ENCODE measurements at regions not wholly inside any gene's neighbourhood (a gene's known extent, or its start where the extent isn't known, plus 50 kb on each side); places are given as distances from the start of the nearest gene placed in this dataset.

GRCh38 chr14:97785495-97785894, 988.3 kb downstream of the VRK1 start:
- no peak overlapping the region for H3K9ac ChIP-seq (ENCODE audit: low read depth in 1 of 3, low read length in 3 of 3)
- no peaks in the 10 kb centered on the region for H3K9me3 ChIP-seq (ENCODE audit: control insufficient read depth in 3 of 3, low read length in 3 of 3)
- H3K4me1 ChIP-seq (ENCODE audit: control insufficient read depth in 3 of 3, insufficient read depth in 3 of 3, low read length in 3 of 3) = no peaks in the 10 kb centered on the region
- no peaks in the 10 kb centered on the region for H3K27me3 ChIP-seq (ENCODE audit: control insufficient read depth in 3 of 3, insufficient read depth in 3 of 3, low read length in 3 of 3)
- no peak overlapping the region for H3K4me3 ChIP-seq (ENCODE audit: low read length in 3 of 3)
- H3K36me3 ChIP-seq (ENCODE audit: control insufficient read depth in 3 of 3, insufficient read depth in 3 of 3, low read length in 3 of 3) = no peaks in the 10 kb centered on the region
- H3K27ac ChIP-seq (ENCODE audit: low read depth, low read length) = no peak overlapping the region

- Histone ChIP-seq H3K27ac (ENCODE audit: low read depth, low read length) (no peak overlapping the region), H3K9ac (ENCODE audit: low read depth in 1 of 3, low read length in 3 of 3) (no peak overlapping the region), H3K4me3 (ENCODE audit: low read length in 3 of 3) (no peak overlapping the region), H3K4me1 (ENCODE audit: control insufficient read depth in 3 of 3, insufficient read depth in 3 of 3, low read length in 3 of 3) (no peaks in the 10 kb centered on the region), H3K27me3 (ENCODE audit: control insufficient read depth in 3 of 3, insufficient read depth in 3 of 3, low read length in 3 of 3) (no peaks in the 10 kb centered on the region), H3K9me3 (ENCODE audit: control insufficient read depth in 3 of 3, low read length in 3 of 3) (no peaks in the 10 kb centered on the region), H3K36me3 (ENCODE audit: control insufficient read depth in 3 of 3, insufficient read depth in 3 of 3, low read length in 3 of 3) (no peaks in the 10 kb centered on the region)
Observed at GRCh38 chr14:97788364-97788763, 991.2 kb downstream of the VRK1 start.

GRCh38 chr14:97788846-97789526, 991.8 kb downstream of the VRK1 start:
- H3K4me1 ChIP-seq (ENCODE audit: control insufficient read depth in 3 of 3, insufficient read depth in 3 of 3, low read length in 3 of 3) = no peaks in the 10 kb centered on the region
- no peak overlapping the region for H3K4me3 ChIP-seq (ENCODE audit: low read length in 3 of 3)
- no peaks in the 10 kb centered on the region for H3K9me3 ChIP-seq (ENCODE audit: control insufficient read depth in 3 of 3, low read length in 3 of 3)
- no peaks in the 10 kb centered on the region for H3K36me3 ChIP-seq (ENCODE audit: control insufficient read depth in 3 of 3, insufficient read depth in 3 of 3, low read length in 3 of 3)
- H3K9ac ChIP-seq (ENCODE audit: low read depth in 1 of 3, low read length in 3 of 3) = no peak overlapping the region
- no peak overlapping the region for H3K27ac ChIP-seq (ENCODE audit: low read depth, low read length)
- no peaks in the 10 kb centered on the region for H3K27me3 ChIP-seq (ENCODE audit: control insufficient read depth in 3 of 3, insufficient read depth in 3 of 3, low read length in 3 of 3)

GRCh38 chr14:97791072-97791471, 993.9 kb downstream of the VRK1 start:
- Histone ChIP-seq H3K27me3 (ENCODE audit: control insufficient read depth in 3 of 3, insufficient read depth in 3 of 3, low read length in 3 of 3) (no peaks in the 10 kb centered on the region), H3K36me3 (ENCODE audit: control insufficient read depth in 3 of 3, insufficient read depth in 3 of 3, low read length in 3 of 3) (no peaks in the 10 kb centered on the region), H3K9me3 (ENCODE audit: control insufficient read depth in 3 of 3, low read length in 3 of 3) (no peaks in the 10 kb centered on the region), H3K9ac (ENCODE audit: low read depth in 1 of 3, low read length in 3 of 3) (no peak overlapping the region), H3K27ac (ENCODE audit: low read depth, low read length) (no peak overlapping the region), H3K4me1 (ENCODE audit: control insufficient read depth in 3 of 3, insufficient read depth in 3 of 3, low read length in 3 of 3) (no peaks in the 10 kb centered on the region), H3K4me3 (ENCODE audit: low read length in 3 of 3) (no peak overlapping the region)

- Histone ChIP-seq H3K9ac (ENCODE audit: low read depth in 1 of 3, low read length in 3 of 3) (no peak overlapping the region), H3K36me3 (ENCODE audit: control insufficient read depth in 3 of 3, insufficient read depth in 3 of 3, low read length in 3 of 3) (no peaks in the 10 kb centered on the region), H3K27ac (ENCODE audit: low read depth, low read length) (no peak overlapping the region), H3K9me3 (ENCODE audit: control insufficient read depth in 3 of 3, low read length in 3 of 3) (no peaks in the 10 kb centered on the region), H3K27me3 (ENCODE audit: control insufficient read depth in 3 of 3, insufficient read depth in 3 of 3, low read length in 3 of 3) (no peaks in the 10 kb centered on the region), H3K4me3 (ENCODE audit: low read length in 3 of 3) (no peak overlapping the region), H3K4me1 (ENCODE audit: control insufficient read depth in 3 of 3, insufficient read depth in 3 of 3, low read length in 3 of 3) (no peaks in the 10 kb centered on the region)
Observed at GRCh38 chr14:97791906-97792305, 994.7 kb downstream of the VRK1 start.

GRCh38 chr14:97796511-97796910, 999.3 kb downstream of the VRK1 start:
- H3K9me3 ChIP-seq (ENCODE audit: control insufficient read depth in 3 of 3, low read length in 3 of 3) = no peaks in the 10 kb centered on the region
- no peaks in the 10 kb centered on the region for H3K36me3 ChIP-seq (ENCODE audit: control insufficient read depth in 3 of 3, insufficient read depth in 3 of 3, low read length in 3 of 3)
- no peaks in the 10 kb centered on the region for H3K27me3 ChIP-seq (ENCODE audit: control insufficient read depth in 3 of 3, insufficient read depth in 3 of 3, low read length in 3 of 3)
- H3K4me3 ChIP-seq (ENCODE audit: low read length in 3 of 3) = no peak overlapping the region
- H3K4me1 ChIP-seq (ENCODE audit: control insufficient read depth in 3 of 3, insufficient read depth in 3 of 3, low read length in 3 of 3) = no peaks in the 10 kb centered on the region
- H3K9ac ChIP-seq (ENCODE audit: low read depth in 1 of 3, low read length in 3 of 3) = no peak overlapping the region
- no peak overlapping the region for H3K27ac ChIP-seq (ENCODE audit: low read depth, low read length)

GRCh38 chr14:97798176-97798575, 1001.0 kb downstream of the VRK1 start:
- Histone ChIP-seq H3K9ac (ENCODE audit: low read depth in 1 of 3, low read length in 3 of 3) (no peak overlapping the region), H3K27me3 (ENCODE audit: control insufficient read depth in 3 of 3, insufficient read depth in 3 of 3, low read length in 3 of 3) (no peaks in the 10 kb centered on the region)

GRCh38 chr14:97802430-97803373, 1005.5 kb downstream of the VRK1 start:
- Histone ChIP-seq H3K9me3 (ENCODE audit: control insufficient read depth in 3 of 3, low read length in 3 of 3) (no peaks in the 10 kb centered on the region), H3K36me3 (ENCODE audit: control insufficient read depth in 3 of 3, insufficient read depth in 3 of 3, low read length in 3 of 3) (no peaks in the 10 kb centered on the region), H3K4me1 (ENCODE audit: control insufficient read depth in 3 of 3, insufficient read depth in 3 of 3, low read length in 3 of 3) (no peaks in the 10 kb centered on the region), H3K27ac (ENCODE audit: low read depth, low read length) (no peak overlapping the region), H3K9ac (ENCODE audit: low read depth in 1 of 3, low read length in 3 of 3) (no peak overlapping the region), H3K27me3 (ENCODE audit: control insufficient read depth in 3 of 3, insufficient read depth in 3 of 3, low read length in 3 of 3) (no peaks in the 10 kb centered on the region), H3K4me3 (ENCODE audit: low read length in 3 of 3) (no peak overlapping the region)

More at GRCh38 chr14:97798176-97798575, 1001.0 kb downstream of the VRK1 start:
- Histone ChIP-seq H3K36me3 (ENCODE audit: control insufficient read depth in 3 of 3, insufficient read depth in 3 of 3, low read length in 3 of 3) (no peaks in the 10 kb centered on the region), H3K9me3 (ENCODE audit: control insufficient read depth in 3 of 3, low read length in 3 of 3) (no peaks in the 10 kb centered on the region), H3K4me1 (ENCODE audit: control insufficient read depth in 3 of 3, insufficient read depth in 3 of 3, low read length in 3 of 3) (no peaks in the 10 kb centered on the region), H3K4me3 (ENCODE audit: low read length in 3 of 3) (no peak overlapping the region), H3K27ac (ENCODE audit: low read depth, low read length) (no peak overlapping the region)

GRCh38 chr14:97804056-97804455, 1006.9 kb downstream of the VRK1 start:
- Histone ChIP-seq H3K27ac (ENCODE audit: low read depth, low read length) (no peak overlapping the region), H3K36me3 (ENCODE audit: control insufficient read depth in 3 of 3, insufficient read depth in 3 of 3, low read length in 3 of 3) (no peaks in the 10 kb centered on the region), H3K27me3 (ENCODE audit: control insufficient read depth in 3 of 3, insufficient read depth in 3 of 3, low read length in 3 of 3) (no peaks in the 10 kb centered on the region), H3K4me3 (ENCODE audit: low read length in 3 of 3) (no peak overlapping the region), H3K4me1 (ENCODE audit: control insufficient read depth in 3 of 3, insufficient read depth in 3 of 3, low read length in 3 of 3) (no peaks in the 10 kb centered on the region), H3K9me3 (ENCODE audit: control insufficient read depth in 3 of 3, low read length in 3 of 3) (no peaks in the 10 kb centered on the region), H3K9ac (ENCODE audit: low read depth in 1 of 3, low read length in 3 of 3) (no peak overlapping the region)

- no peak overlapping the region for H3K4me3 ChIP-seq (ENCODE audit: low read length in 3 of 3)
- no peaks in the 10 kb centered on the region for H3K4me1 ChIP-seq (ENCODE audit: control insufficient read depth in 3 of 3, insufficient read depth in 3 of 3, low read length in 3 of 3)
- no peaks in the 10 kb centered on the region for H3K9me3 ChIP-seq (ENCODE audit: control insufficient read depth in 3 of 3, low read length in 3 of 3)
- H3K27me3 ChIP-seq (ENCODE audit: control insufficient read depth in 3 of 3, insufficient read depth in 3 of 3, low read length in 3 of 3) = no peaks in the 10 kb centered on the region
- H3K9ac ChIP-seq (ENCODE audit: low read depth in 1 of 3, low read length in 3 of 3) = no peak overlapping the region
- no peaks in the 10 kb centered on the region for H3K36me3 ChIP-seq (ENCODE audit: control insufficient read depth in 3 of 3, insufficient read depth in 3 of 3, low read length in 3 of 3)
- no peak overlapping the region for H3K27ac ChIP-seq (ENCODE audit: low read depth, low read length)
Observed at GRCh38 chr14:97806891-97807290, 1009.7 kb downstream of the VRK1 start.

Data from skeletal muscle tissue (tissue), 3 donors.